Embryonic facial prominence (tissue), 1 donor: ENCODE measurements at regions not wholly inside any gene's neighbourhood (a gene's known extent, or its start where the extent isn't known, plus 50 kb on each side); places are given as distances from the start of the nearest gene placed in this dataset.
A peak's percentile ranks its signal among the peaks of the same experiment; 100 is the strongest.

ENCODE experiments used
- DNase-seq: peaks from one replicate; pipeline ENCODE4 v3.0.0-alpha.2; 2016; ENCODE audit errors: extremely low spot score

DNA sequence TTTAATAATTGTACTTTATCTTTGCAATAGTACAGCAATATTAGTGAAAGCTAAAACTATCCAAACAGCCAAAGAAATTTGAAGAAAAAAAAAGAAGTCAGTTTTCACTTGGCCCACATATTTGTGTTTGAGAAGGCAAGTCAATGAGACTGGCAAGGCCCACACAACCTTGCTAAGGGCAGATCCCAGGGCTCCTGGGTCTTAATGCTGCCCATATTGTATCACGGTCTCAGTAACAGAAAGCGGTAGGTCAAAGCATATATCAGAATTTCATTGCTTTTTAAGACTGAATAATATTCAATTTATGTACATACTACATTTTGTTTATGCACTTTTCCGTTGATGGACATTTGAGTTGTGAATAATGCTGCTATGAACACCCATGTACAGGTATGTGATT, 262.0 kb upstream of the TOPAZ1 start:
- DNase-seq = no peak

DNA sequence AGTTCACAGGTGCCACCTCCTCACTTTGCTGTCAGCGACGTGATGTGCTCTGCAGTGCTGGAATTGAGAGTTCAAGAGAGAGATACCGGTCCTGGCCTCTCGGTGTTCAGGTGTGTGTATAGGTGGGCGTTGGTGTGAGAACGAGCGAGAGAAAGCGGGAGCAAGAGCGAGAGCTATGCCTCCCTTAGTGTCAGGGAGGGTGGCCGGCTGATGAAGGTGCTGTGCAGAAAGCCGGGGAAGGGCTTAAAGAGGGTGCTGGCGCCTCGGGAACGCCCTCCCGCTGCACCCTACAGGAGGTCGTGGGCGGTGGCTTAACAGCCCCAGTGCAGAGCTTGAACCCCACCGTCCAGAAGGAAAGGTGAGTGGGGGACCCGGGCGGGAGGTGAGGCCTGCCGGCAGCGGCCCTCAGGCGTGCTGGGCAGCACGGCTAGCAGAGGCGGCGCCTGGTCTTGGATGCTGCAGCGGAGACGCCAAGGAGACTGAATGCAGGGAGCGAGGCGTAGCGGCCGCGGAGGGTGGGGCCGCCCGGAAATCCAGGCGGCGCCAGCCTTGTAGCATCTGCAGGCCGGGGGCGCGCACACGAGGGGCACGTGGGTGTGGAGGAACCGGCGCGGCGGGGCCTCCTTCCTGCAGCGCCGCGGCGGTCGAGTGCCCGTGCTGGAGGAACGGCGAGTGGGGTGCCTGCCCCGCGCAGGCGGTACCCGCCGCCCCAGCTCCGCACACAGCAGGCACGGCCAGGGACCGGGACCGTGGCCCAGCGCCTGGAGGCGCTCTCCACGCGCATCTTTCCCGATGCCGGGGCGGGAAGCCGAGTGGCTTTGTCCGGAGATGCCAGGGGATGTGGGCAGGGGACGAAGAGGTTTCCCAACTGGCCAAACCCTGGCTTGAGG, 246.8 kb upstream of the TOPAZ1 start:
- no peak for DNase-seq

DNA sequence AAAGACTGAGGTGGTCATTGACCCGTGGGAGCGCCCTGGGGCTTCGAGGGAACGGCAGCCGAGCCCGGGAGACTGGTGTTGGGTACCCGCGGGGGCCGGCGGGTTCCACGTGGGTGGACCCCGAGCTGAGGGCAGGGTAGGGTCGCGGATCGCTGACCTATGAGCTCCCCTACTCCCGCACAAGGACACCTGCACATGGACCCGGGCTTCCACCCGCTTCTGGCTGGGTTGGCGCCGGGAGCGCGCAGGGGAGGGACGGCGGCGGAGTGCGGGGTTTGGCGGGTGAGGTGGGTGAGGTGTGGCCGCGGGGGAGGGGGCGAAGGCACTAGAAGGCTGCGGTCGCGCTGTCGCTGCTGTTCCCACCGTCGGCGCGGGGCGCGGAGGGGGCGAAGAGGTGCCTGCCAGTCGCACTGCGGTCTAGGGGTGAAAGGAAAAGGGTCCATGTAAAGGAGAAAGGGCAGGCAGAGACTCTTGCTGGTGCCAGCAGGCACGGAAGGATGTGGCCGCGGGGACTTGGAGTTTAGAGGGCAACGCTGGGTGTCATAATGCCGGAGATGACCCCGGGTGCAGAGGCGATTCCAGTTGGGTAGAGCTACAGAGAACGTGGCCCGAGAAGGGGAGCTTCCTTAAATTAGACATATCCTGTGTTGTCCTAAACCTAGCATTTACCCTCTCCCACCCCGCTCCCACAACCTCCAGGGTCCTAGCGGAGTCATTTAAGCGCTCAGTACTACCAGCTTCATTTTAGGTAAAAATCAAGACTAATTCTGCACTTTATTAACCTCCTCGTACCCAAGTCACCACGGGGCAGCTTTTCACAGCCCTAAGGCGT, 245.9 kb upstream of the TOPAZ1 start:
- no peak for DNase-seq

DNA sequence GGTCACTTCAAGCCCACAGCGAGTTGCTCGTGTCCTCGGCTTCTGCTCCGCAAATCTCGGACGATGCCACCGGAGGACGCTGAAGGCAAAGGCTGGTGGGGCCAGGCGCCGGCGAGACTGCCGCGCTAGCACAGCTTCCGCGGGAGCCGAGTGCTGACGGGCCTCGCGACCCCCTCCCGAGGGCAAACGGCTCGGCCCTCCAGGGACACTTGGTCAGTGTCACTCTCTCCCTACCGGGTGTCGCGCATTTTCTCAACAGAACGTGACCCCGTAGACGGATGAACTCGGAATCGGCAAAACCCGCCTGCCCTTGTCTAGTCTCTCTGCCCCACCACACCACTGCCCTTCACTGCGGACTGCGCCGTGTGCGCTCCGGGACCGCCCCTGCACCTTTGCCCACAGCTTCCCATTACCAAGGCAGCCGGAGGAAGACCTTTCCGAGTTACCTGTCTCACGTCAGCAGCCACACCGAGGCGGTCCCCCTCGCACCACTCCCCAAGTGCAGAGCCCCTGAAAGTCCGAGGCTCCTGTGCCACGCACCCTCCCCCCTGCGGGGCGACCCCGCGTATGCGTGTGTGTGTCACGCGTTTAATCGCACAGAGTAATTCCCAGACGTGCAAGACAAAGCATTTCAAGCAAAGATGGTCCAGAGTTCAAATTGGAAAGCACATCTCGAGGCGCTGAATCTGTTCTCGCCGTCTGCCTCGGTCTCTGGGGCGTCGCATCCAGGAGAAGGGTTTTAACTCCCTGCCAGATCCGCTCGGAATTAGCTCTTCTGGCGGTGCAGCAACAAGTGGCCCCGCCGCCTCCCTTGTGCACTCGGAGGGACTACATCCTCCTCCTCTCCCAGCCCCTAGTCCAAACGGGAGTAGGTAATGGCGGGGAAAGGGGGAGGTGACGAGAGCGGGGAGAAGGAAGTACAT, 245.0 kb upstream of the TOPAZ1 start:
- DNase-seq = no peak

DNA sequence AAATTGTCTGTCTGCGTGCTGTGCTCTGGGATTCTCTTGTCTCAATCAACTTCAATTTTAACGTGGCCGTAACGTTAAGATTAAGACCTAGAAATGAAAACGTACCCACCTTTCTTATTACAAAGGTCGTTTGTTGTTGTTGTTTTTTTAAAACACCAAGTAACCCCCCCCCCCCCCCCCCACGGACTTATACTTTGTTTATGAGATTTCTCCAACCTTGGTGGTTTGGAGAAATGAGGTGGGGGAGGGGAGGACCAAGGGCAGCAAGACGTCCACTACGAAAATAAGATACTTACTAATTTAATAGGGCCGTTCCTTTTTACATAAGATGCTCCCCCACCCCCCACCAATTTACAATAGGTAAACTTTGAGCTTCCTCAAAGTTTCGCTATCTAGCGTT, 244.4 kb upstream of the TOPAZ1 start:
- no peak for DNase-seq

DNA sequence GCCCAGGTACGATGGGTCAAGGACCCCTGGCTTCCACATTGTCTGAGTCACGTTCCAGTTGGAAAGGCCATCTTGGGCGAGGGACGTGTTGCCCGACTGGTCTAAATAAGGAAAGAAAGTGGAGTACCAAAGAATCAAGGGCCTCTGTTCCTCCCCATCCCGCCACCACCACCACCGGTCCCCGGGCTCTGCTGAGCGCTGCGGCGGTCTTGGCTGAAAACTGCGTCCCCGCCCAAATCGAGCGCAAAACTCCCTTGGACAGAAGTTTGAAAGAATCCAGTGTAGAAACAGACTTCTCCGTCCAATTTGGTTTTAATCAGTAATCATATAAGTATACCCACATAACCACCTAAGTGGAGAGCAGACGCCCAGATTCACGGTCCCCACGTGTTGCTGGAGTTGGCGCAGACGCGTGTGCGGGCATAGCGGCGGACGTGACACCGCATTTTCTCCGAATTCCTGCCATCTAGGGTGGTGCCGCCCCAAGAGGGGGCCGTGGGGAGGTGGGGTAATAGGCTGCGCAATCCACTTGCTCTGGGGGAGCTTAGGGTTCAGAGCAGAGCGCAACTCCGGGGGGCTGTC, 243.8 kb upstream of the TOPAZ1 start:
- no peak for DNase-seq

DNA sequence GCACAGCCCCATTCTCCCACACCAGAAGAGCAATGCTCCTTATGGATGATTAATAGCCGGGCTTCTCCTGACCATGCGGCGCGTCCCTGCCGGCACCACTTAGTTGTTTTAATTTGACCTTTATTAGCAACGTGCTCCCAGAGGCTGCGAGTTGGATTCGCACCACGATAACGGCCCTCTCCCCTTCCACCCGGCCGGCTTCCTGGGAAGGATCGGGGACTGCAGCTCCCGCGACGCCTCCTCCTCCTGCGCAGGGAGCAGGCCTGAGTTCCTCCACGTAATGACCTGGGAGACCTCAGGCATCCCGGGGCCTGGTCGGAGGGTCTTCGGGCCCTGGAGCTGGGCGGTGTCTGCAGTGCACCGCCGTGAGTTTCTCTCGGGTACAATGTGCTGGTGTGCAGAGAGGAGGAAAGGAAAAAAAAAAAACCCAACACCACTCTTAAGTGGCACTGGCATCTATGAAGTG, 243.3 kb upstream of the TOPAZ1 start:
- no peak for DNase-seq

DNA sequence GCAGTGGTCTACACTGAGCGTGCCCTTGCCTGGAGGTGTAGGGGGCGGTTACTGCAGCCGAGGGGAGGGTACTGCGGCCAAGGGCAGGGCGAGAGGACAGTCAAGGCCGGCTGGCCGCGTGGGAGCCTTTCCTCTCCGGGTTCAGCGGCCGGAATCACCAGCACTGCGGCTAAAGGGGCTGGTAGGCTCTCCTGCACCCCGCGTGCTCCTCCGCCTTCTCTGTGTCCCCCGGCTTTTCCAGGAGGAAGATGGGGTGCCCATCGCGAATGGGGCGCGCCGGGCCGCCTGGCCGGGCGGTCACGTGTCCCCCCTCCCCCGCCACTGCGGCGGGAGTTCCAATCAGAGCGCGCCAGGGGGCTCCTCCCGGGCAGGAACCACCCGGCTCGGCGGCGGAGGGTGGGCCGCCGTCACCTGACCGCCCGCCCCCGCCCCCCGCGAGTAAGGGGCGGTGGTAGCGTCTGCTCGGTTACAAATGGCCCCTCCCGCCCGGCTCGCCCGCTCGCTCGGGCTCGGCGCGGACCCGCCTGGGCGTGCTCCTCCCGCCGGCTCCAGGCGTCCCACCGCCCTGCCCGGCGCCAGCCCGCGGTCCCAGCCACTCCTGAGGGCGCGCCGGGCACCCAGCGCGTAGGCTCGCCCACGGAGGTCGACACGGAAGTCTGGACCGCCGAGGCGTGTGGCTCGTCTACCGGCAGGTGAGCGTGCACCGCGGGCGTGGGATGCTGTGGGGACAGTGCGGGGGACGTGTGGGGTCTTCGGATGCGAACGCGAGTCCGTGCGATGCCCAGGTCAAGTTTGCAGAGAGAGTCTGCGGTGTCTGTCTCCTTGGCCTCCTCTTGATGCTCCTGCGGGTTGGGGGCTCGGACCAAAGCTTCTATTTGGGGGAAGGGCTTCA, 242.6 kb upstream of the TOPAZ1 start:
- DNase-seq = peak; percentile 56

DNA sequence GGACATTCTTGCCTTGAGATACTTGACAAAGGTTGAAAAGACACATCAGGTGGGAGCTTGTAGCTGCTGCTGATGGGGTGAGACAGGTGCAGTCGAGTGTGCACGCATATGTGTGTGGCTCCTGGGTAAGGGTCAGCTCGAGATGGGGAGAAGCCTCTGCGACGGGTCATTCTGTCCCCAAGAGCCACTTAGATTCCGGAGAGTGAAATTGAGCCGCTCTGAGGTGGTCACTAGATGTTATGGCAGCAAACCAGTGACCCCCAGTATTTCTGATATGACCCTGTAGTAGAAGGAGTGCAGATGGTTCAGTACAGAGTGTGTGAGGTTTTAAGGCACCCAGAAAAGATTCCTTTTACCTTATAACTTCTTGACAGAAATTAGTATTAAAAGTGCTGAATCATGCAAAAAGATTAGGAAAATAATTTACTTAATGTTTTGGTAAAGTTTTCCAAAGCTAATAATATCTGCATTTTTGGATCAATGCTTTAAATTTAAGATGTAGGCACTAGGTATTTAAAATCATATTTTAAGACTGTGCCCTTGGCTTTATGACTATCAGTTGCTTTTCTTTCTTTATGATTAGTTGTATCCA, 241.9 kb upstream of the TOPAZ1 start:
- no peak for DNase-seq

DNA sequence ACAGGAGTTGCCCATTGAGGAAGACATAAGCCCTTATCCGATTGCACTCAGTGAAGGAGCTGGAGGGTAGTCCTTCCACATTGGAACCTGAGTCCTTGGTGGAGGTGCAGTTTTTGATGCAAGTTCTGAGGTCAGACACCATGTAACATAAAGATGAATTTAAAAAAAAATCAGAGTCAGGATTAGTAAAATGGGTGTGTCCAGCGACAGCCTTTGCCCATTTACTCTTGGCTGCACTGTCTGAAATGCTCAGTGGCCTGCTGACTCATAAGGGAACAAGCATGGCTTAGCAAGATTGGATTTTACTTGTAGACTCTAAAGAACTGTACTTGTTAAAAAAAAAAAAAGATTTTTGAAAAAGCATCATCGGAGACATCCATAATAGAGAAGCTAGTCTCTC, 241.1 kb upstream of the TOPAZ1 start:
- DNase-seq = no peak

DNA sequence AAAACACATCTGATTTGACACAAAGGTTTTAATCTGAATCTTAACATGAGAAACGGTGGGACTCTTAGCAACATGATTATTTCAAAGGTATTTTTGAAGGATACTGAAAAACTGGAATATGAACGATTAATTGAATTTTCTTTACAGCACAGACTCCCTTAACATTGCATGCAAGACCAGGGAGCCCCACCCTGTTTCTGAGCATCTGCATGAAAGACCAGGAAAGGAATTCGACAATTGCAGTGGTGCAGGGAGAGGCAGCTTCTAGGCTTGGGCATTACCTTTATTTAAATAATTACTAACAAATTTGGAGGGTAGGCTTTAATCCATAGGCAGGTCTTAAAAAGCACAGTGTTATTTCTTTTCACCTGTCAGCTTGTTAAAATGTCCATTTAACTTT, 240.6 kb upstream of the TOPAZ1 start:
- no peak for DNase-seq

DNA sequence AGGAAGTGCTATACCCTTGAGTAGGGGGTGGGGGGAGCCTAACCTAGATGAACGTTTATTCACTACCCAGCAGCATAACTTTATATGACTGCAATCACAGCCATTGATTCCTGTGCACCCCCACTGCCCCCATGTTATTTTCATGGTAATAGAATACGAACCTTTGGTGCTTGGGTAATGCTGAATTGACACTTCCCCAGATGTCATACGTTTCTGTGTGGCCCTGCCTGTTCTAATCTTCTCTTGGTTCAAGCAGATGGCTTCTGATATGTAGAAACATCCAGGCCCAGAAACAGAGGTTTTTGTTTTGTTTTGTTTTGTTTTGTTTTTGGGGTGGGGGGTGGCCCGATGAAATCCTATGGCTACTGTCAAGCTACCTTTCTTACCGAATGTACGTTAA, 237.9 kb upstream of the TOPAZ1 start:
- no peak for DNase-seq

DNA sequence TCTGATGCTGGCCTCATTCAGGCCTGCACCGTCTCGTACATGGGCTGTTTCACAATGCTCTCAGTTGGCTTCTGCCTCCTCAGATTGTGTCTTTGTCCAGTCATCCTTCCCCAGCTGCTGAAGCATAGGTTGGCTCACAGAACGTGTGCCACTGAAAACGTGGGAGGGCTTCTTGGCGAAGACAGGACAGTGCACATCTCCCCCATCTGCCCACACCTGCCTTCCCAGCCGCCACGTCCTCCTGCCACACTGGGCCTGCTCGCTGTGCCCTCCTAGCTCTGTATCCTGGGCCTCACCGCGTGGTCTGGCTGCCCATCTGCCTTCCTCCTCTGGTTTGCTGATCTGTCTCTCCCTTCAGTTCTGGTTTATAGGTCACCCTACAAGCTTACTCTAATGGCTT, 230.0 kb upstream of the TOPAZ1 start:
- no peak for DNase-seq

DNA sequence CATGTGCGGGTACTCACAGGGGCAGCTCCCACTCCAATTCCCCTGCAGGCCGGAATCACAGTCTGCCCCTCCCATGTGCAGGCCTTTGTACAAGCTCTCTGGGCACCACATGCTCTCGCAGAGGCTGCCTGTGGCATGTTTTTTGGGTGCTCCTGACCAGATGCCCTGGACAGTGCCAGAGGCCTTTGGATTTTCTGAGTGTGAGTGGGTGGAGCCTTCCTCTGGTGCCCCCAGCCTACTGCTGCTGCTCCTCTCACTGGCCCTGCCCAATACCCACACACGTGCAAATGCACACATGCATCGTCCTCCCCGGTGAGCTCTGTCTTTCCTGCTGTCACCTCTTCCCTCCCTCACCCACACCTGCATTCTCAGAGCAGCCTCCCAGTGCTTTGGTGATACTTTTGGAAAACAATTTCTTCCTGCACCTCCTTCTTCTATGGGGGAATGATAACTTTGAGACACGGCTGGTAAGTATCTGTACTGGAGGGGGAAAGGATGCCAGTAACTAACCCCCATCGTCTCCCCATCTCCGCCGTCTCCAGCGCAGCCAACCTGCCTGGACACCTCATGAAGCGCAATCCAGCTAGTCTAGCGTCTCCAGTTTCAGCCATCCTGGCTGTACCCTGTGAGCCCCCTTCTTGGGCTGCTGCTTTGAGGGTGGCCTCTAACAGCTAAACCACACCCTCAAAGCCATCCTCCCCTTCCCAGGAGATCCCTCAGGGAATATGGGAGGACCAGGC, 229.4 kb upstream of the TOPAZ1 start:
- no peak for DNase-seq

DNA sequence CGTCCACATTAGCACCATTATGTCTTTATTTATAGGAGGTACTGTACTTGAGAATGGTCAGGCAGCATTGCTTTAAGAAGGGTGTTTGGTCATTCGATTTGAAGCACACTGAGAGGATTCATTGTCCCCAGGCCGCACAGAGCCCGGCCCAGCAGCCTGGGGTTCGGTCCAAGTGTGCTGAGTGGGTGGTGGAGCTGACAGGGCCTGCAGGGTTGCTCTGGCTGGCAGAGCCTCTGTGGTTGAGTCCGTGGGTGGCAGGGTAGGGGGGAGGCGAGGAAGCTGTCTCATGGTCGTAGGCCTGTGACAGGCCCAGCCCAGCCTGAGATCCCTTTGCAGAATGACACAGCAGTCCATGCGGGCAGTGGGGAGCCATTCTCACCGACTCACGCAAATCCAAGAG, 227.7 kb upstream of the TOPAZ1 start:
- DNase-seq = no peak

DNA sequence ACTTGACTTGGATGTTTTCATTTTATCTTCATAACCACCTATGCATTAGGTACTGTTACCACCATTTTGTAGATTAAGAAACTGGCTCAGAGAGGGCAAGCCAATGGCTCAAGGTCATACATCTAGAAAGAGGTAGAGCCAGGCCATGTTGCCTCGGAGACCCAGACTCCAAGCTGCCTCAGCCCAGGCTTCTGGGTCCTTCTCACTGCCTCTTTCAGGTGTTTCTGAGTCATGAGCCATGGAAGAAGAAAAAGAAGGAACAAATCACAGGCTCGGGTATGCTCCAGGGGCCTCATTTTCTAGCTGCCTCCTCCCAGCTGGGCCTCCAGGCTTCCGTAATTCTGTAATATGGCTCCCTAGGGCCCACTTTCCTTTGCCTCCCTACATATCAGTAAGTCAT, 226.5 kb upstream of the TOPAZ1 start:
- no peak for DNase-seq

DNA sequence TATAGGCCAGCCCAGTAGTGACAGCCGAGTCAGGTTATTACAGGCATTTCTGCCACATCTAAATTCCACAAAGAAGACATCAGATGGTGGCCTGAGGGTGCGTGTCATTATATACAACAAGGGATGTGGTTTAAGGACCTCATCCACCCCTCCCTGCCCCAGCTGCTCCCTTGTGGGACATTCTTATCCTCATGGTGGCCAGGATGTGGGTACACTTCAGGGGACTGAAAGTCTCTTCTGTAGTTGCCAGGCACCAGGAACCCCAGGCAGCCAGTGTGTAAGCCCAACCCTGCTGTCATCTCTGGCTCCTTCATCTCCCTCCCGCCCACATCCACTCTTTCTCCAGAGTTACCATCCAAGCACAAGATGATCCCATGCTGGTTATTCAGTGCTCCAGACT, 224.9 kb upstream of the TOPAZ1 start:
- no peak for DNase-seq

DNA sequence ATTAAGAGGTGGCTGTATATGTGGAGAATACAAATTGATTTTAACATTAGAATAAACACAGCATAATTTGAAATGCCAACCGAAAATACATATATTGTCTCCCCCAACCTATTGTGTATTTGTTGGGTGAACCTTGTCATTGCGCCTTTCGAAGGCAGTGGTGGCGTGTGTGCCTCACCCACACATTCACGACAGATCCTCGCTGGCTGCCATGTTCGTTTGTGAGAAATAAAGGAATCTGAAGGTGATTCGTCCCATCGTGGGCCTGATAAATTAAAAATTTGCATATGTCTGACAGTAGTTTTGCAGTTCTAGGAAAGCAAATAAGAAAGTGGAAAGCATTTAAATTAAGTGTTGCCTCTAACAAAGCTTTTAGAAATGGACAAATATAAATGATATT, 222.8 kb upstream of the TOPAZ1 start:
- no peak for DNase-seq

DNA sequence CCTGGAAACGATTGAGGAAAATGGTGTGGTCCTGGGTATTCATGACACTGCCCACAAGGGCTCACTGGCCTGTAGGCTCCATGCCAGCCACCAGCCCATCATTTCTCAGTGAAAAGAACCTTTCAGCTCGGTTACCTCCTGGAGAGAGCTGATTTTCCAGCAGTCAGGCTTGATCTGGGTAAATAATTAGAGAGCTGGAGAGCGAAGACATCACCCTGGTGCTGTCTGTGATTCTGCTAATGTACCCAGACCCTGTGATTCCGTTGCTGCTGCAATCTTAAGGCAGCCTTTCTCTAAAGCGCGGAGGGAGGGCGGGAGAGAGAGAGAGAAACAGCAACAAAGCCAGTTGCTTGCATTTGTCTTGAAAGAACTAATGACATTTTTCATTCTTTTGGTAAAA, 221.9 kb upstream of the TOPAZ1 start:
- no peak for DNase-seq
